ENCODE measurements at regions not wholly inside any gene's neighbourhood (a gene's known extent, or its start where the extent isn't known, plus 50 kb on each side); places are given as distances from the start of the nearest gene placed in this dataset.
"Not testable (repeated sequence)": the region's sequence is repeated elsewhere in the genome, so short reads cannot be mapped to it uniquely, and the experiment has no call there.

DNA sequence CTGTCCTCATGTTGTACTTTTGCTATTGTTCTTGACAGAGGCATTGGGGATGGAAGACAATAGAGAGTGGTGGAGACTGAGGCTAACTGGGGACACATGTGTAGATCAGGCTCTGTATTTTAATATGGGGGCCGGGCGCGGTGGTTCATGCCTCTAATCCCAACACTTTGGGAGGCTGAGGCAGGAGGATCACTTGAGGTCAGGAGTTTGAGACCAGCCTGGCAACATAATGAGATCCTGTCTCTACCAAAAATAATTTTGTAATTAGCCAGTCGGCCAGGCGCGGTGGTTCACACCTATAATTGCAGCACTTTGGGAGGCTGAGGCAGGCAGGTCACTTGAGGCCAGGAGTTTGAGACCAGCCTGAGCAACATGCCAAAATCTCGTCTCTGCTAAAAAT, 72.5 kb upstream of the FOXK1 start:
- not testable (repeated sequence) for TF ChIP-seq SMC3 (conservative IDR thresholded peaks at IDR 0.05; ENCODE audit: poor library complexity); EP300 (conservative IDR thresholded peaks at IDR 0.05; ENCODE audit: poor library complexity, severe bottlenecking)
- TF ChIP-seq, protein P1, sequence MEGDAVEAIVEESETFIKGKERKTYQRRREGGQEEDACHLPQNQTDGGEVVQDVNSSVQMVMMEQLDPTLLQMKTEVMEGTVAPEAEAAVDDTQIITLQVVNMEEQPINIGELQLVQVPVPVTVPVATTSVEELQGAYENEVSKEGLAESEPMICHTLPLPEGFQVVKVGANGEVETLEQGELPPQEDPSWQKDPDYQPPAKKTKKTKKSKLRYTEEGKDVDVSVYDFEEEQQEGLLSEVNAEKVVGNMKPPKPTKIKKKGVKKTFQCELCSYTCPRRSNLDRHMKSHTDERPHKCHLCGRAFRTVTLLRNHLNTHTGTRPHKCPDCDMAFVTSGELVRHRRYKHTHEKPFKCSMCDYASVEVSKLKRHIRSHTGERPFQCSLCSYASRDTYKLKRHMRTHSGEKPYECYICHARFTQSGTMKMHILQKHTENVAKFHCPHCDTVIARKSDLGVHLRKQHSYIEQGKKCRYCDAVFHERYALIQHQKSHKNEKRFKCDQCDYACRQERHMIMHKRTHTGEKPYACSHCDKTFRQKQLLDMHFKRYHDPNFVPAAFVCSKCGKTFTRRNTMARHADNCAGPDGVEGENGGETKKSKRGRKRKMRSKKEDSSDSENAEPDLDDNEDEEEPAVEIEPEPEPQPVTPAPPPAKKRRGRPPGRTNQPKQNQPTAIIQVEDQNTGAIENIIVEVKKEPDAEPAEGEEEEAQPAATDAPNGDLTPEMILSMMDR (IDR thresholded peaks at IDR 0.05; ENCODE audit: poor library complexity, severe bottlenecking), result not testable (repeated sequence)

All from neural cell (in vitro differentiated cells).